OCI-LY1 (cell line): ENCODE measurements at regions not wholly inside any gene's neighbourhood (a gene's known extent, or its start where the extent isn't known, plus 50 kb on each side); places are given as distances from the start of the nearest gene placed in this dataset.

Experiments used
- H2AFZ ChIP-seq: fragments of 200-600 bp; sonication (generic), shearing (Covaris generic); 2 replicates; pipeline ENCODE4 v1.6.0; 2014; ENCODE audit warnings: antibody characterized with exemption, mild to moderate bottlenecking, low read length
- H3F3A ChIP-seq: fragments of 200-600 bp; sonication (generic), shearing (Covaris generic); 2 replicates; pipeline ENCODE4 v1.6.0; 2014; ENCODE audit warnings: mild to moderate bottlenecking, antibody characterized with exemption, low read length, moderate library complexity; ENCODE audit not compliant: insufficient read depth
- H3K27ac ChIP-seq: fragments of 200-600 bp; sonication (generic); 2 replicates; pipeline ENCODE4 v1.5.1; 2014; ENCODE audit warnings: low read length, mixed run types, mild to moderate bottlenecking, low read depth; ENCODE audit not compliant: poor library complexity, severe bottlenecking
- H3K27me3 ChIP-seq: fragments of 200-600 bp; sonication (generic); 2 replicates; pipeline ENCODE4 v1.6.0; 2014; ENCODE audit warnings: antibody characterized with exemption, mild to moderate bottlenecking, low read length, moderate library complexity; ENCODE audit not compliant: insufficient read depth
- H3K36me3 ChIP-seq: fragments of 200-600 bp; sonication (generic); 2 replicates; pipeline ENCODE4 v1.6.1; 2014; ENCODE audit warnings: mild to moderate bottlenecking, antibody characterized with exemption, low read length, moderate library complexity, mixed read lengths; ENCODE audit not compliant: insufficient read depth
- H3K4me1 ChIP-seq: fragments of 200-600 bp; sonication (generic); 2 replicates; pipeline ENCODE4 v1.5.1; 2014; ENCODE audit warnings: mild to moderate bottlenecking, low read length, moderate library complexity; ENCODE audit not compliant: insufficient read depth, severe bottlenecking
- H3K4me2 ChIP-seq: fragments of 200-600 bp; sonication (generic), shearing (Covaris generic); 2 replicates; pipeline ENCODE4 v1.6.1; 2014; ENCODE audit warnings: low read length
- H3K4me3 ChIP-seq: fragments of 200-600 bp; sonication (generic); 2 replicates; pipeline ENCODE4 v1.5.1; 2014; ENCODE audit warnings: low read length, low read depth, mild to moderate bottlenecking, mixed read lengths; ENCODE audit not compliant: poor library complexity, severe bottlenecking
- H3K79me2 ChIP-seq: fragments of 200-600 bp; shearing (Covaris generic); 2 replicates; pipeline ENCODE4 v1.6.1; 2016; ENCODE audit warnings: mixed run types, low read length, mixed read lengths; ENCODE audit not compliant: insufficient read depth
- H3K9ac ChIP-seq: fragments of 200-600 bp; sonication (generic), shearing (Covaris generic); 2 replicates; pipeline ENCODE4 v1.6.1; 2014; ENCODE audit warnings: mild to moderate bottlenecking, low read length, mixed read lengths
- H3K9me2 ChIP-seq: fragments of 200-600 bp; sonication (generic), shearing (Covaris generic); 2 replicates; pipeline ENCODE4 v1.6.1; 2014; ENCODE audit warnings: low read depth, mild to moderate bottlenecking, low read length, mixed read lengths
- H3K9me3 ChIP-seq: fragments of 200-600 bp; shearing (Covaris generic); 2 replicates; pipeline ENCODE4 v1.6.1; 2014; ENCODE audit warnings: low read length, mixed read lengths
- H4K20me1 ChIP-seq: fragments of 200-600 bp; sonication (generic), shearing (Covaris generic); 2 replicates; pipeline ENCODE4 v1.6.0; 2016; ENCODE audit warnings: mild to moderate bottlenecking, low read length; ENCODE audit not compliant: insufficient read depth
- EZH2 ChIP-seq: fragments of 200-600 bp; sonication (generic), shearing (Covaris generic); IDR thresholded peaks from 2 replicates; pipeline ENCODE4 v1.8.0; 2017; ENCODE audit warnings: borderline replicate concordance, mixed run types, mild to moderate bottlenecking, antibody characterized with exemption, low read length, moderate library complexity, mixed read lengths
- TF ChIP-seq, protein P1 (sequence below): fragments of 200-600 bp; sonication (generic), shearing (Covaris generic); IDR thresholded peaks from 2 replicates; pipeline ENCODE4 v1.5.1; 2017; ENCODE audit warnings: mild to moderate bottlenecking, antibody characterized with exemption, low read length, moderate library complexity, mixed read lengths

GRCh38 chr4:22997358-22998224 lies 304.9 kb downstream of the GBA3 start:
- Histone ChIP-seq H3K79me2 (no peaks in the 10 kb centered on the region), H3K9me3 (no peaks in the 10 kb centered on the region), H3K9me2 (no peaks in the 10 kb centered on the region), H3K36me3 (no peaks in the 10 kb centered on the region), H2AFZ (no peak overlapping the region), H3K4me1 (no peaks in the 10 kb centered on the region), H3K27ac (no peak overlapping the region), H3F3A (no peaks in the 10 kb centered on the region), H3K4me2 (no peak overlapping the region), H4K20me1 (no peaks in the 10 kb centered on the region), H3K9ac (no peak overlapping the region), H3K4me3 (no peak overlapping the region), H3K27me3 (no peaks in the 10 kb centered on the region)
- no peak for TF ChIP-seq EZH2
- TF ChIP-seq, protein P1, sequence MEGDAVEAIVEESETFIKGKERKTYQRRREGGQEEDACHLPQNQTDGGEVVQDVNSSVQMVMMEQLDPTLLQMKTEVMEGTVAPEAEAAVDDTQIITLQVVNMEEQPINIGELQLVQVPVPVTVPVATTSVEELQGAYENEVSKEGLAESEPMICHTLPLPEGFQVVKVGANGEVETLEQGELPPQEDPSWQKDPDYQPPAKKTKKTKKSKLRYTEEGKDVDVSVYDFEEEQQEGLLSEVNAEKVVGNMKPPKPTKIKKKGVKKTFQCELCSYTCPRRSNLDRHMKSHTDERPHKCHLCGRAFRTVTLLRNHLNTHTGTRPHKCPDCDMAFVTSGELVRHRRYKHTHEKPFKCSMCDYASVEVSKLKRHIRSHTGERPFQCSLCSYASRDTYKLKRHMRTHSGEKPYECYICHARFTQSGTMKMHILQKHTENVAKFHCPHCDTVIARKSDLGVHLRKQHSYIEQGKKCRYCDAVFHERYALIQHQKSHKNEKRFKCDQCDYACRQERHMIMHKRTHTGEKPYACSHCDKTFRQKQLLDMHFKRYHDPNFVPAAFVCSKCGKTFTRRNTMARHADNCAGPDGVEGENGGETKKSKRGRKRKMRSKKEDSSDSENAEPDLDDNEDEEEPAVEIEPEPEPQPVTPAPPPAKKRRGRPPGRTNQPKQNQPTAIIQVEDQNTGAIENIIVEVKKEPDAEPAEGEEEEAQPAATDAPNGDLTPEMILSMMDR: no peak

GRCh38 chr4:22991576-22991975 lies 298.8 kb downstream of the GBA3 start:
- no peaks in the 10 kb centered on the region for H3K36me3 ChIP-seq
- no peak for TF ChIP-seq EZH2
- TF ChIP-seq, protein P1: no peak
- no peaks in the 10 kb centered on the region for H3K4me1 ChIP-seq
- no peak overlapping the region for H3K27ac ChIP-seq
- H3K9ac ChIP-seq: no peak overlapping the region
- H3K79me2 ChIP-seq: no peaks in the 10 kb centered on the region
- no peaks in the 10 kb centered on the region for H3F3A ChIP-seq
- no peaks in the 10 kb centered on the region for H3K9me2 ChIP-seq
- H4K20me1 ChIP-seq: no peaks in the 10 kb centered on the region
- no peak overlapping the region for H3K4me2 ChIP-seq
- H2AFZ ChIP-seq: no peak overlapping the region
- H3K4me3 ChIP-seq: no peak overlapping the region
- H3K9me3 ChIP-seq: no peaks in the 10 kb centered on the region
- H3K27me3 ChIP-seq: no peaks in the 10 kb centered on the region

DNA sequence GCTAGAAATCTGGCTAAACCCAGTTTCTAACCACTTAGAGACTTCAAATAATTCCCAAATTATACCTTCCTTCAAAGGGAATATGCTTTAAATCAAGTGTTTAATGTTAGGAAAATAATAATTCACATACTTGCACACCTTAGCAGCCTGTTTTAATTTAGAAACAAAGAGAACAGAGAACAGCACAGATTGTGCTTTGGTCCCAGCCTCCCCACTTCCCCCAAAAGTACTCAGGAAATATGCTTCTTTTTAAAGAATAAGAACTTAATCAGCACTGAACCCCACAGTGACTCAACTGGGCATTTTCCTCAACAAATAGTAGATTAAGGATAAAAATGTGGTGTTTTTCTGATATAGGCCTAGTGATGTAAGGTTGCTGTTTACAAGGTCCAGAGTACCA lies 295.8 kb downstream of the GBA3 start:
- H3K79me2 ChIP-seq: no peaks in the 10 kb centered on the region
- no peak overlapping the region for H3K9ac ChIP-seq
- no peak overlapping the region for H3K27ac ChIP-seq
- H2AFZ ChIP-seq: no peak overlapping the region
- H3K4me3 ChIP-seq: no peak overlapping the region
- no peaks in the 10 kb centered on the region for H3F3A ChIP-seq
- no peaks in the 10 kb centered on the region for H3K27me3 ChIP-seq
- H4K20me1 ChIP-seq: no peaks in the 10 kb centered on the region
- TF ChIP-seq, protein P1: no peak
- no peak for TF ChIP-seq EZH2
- H3K4me1 ChIP-seq: no peaks in the 10 kb centered on the region
- H3K36me3 ChIP-seq: no peaks in the 10 kb centered on the region
- no peaks in the 10 kb centered on the region for H3K9me3 ChIP-seq
- no peaks in the 10 kb centered on the region for H3K9me2 ChIP-seq
- no peak overlapping the region for H3K4me2 ChIP-seq
